Fibroblast of lung (primary cell): ENCODE measurements at regions not wholly inside any gene's neighbourhood (a gene's known extent, or its start where the extent isn't known, plus 50 kb on each side); places are given as distances from the start of the nearest gene placed in this dataset.

Experiments
- EZH2 ChIP-seq: IDR thresholded peaks from 2 replicates; pipeline ENCODE4 v1.5.1; 2012; ENCODE audit warnings: low read length, control low read depth, mild to moderate bottlenecking; ENCODE audit errors: missing control alignments
- TF ChIP-seq, protein P1 (sequence below), 2 donors: IDR thresholded peaks in 1 of 2; conservative IDR thresholded peaks in 1 of 2; 1 replicate in 1 of 2; 2 replicates in 1 of 2; pipeline ENCODE4 v1.5.1; 2011 to 2012; ENCODE audit warnings: low read length in 2 of 2, control low read depth in 1 of 2, inconsistent platforms in 1 of 2, low read depth in 1 of 2, mild to moderate bottlenecking in 1 of 2

DNA sequence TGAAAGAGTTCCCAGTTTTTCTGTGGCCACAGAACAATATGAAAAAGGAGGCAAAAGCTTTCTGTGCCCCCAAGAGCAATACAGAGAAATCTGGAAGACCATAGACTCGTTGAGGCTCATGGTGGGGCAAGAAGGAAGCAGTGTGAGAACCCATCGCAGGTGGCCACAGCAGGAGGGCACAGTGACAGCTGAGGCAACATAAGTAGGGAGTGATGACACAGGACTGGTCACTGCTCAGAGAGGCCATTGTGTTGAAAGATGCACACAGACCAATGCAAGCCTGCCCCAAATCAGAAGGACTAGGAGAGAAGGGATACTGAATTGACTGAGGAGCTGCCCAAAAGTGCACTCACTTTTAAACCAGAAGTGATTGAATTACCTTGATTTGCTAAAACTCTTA lies 483.6 kb downstream of the EPHA4 start:
- TF ChIP-seq, protein P1, sequence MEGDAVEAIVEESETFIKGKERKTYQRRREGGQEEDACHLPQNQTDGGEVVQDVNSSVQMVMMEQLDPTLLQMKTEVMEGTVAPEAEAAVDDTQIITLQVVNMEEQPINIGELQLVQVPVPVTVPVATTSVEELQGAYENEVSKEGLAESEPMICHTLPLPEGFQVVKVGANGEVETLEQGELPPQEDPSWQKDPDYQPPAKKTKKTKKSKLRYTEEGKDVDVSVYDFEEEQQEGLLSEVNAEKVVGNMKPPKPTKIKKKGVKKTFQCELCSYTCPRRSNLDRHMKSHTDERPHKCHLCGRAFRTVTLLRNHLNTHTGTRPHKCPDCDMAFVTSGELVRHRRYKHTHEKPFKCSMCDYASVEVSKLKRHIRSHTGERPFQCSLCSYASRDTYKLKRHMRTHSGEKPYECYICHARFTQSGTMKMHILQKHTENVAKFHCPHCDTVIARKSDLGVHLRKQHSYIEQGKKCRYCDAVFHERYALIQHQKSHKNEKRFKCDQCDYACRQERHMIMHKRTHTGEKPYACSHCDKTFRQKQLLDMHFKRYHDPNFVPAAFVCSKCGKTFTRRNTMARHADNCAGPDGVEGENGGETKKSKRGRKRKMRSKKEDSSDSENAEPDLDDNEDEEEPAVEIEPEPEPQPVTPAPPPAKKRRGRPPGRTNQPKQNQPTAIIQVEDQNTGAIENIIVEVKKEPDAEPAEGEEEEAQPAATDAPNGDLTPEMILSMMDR (conservative IDR thresholded peaks at IDR 0.05 in 1 of 2, IDR thresholded peaks at IDR 0.05 in 1 of 2; ENCODE audit: low read depth in 1 of 2, low read length in 2 of 2): no peak
- no peak for TF ChIP-seq EZH2
